Bronchial epithelial cell (primary cell): ENCODE measurements at regions not wholly inside any gene's neighbourhood (a gene's known extent, or its start where the extent isn't known, plus 50 kb on each side); places are given as distances from the start of the nearest gene placed in this dataset.
"Not testable (repeated sequence)": the region's sequence is repeated elsewhere in the genome, so short reads cannot be mapped to it uniquely, and the experiment has no call there.

Source experiments
- DNase-seq: peaks from one replicate; pipeline ENCODE4 v3.0.0-alpha.2; 2010; ENCODE audit warnings: low read depth
- FAIRE-seq: peaks from 2 replicates; lab custom pipeline; 2011; peaks lifted over from hg19 to GRCh38; lab: Jason Lieb, UNC
- H3K27me3 ChIP-seq: 2 replicates; pipeline ENCODE4 v1.5.1; 2011; ENCODE audit warnings: low read length; ENCODE audit not compliant: control insufficient read depth, insufficient read depth
- H3K36me3 ChIP-seq: 2 replicates; pipeline ENCODE4 v1.5.1; 2011; ENCODE audit warnings: low read length; ENCODE audit not compliant: control insufficient read depth, insufficient read depth
- H3K4me3 ChIP-seq: 2 replicates; pipeline ENCODE4 v1.5.1; 2011; ENCODE audit warnings: mild to moderate bottlenecking, low read depth, low read length, control low read depth
- TF ChIP-seq, protein P1 (sequence below): IDR thresholded peaks from 2 replicates; pipeline ENCODE4 v1.5.1; 2011; ENCODE audit warnings: mild to moderate bottlenecking, moderate library complexity, low read length, control low read depth, inconsistent platforms; ENCODE audit not compliant: insufficient read depth, severe bottlenecking

DNA sequence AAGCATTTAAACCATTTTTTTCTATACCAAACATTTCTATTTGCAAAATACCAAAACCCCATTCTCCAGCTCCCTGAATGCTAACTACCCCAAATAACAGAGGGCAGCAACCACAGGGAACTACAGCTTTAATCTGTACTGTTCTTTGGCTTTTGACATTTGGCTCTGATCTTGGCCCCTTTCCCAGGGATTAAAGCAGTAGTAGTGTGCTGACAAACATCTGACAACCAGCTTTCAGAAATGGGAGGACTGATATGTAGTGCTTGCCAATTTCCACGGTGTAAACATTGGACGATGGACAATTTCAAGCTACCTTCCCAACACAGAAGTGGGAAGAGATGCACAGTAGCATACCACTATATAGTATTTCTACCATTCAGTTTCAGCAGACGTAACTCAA, 88.4 kb upstream of the TEAD1 start:
- TF ChIP-seq, protein P1, sequence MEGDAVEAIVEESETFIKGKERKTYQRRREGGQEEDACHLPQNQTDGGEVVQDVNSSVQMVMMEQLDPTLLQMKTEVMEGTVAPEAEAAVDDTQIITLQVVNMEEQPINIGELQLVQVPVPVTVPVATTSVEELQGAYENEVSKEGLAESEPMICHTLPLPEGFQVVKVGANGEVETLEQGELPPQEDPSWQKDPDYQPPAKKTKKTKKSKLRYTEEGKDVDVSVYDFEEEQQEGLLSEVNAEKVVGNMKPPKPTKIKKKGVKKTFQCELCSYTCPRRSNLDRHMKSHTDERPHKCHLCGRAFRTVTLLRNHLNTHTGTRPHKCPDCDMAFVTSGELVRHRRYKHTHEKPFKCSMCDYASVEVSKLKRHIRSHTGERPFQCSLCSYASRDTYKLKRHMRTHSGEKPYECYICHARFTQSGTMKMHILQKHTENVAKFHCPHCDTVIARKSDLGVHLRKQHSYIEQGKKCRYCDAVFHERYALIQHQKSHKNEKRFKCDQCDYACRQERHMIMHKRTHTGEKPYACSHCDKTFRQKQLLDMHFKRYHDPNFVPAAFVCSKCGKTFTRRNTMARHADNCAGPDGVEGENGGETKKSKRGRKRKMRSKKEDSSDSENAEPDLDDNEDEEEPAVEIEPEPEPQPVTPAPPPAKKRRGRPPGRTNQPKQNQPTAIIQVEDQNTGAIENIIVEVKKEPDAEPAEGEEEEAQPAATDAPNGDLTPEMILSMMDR = no peak
- H3K4me3 ChIP-seq = no peak overlapping the region
- H3K36me3 ChIP-seq = no peaks in the 10 kb centered on the region
- H3K27me3 ChIP-seq = no peaks in the 10 kb centered on the region
- DNase-seq = no peak
- no peak for FAIRE-seq

DNA sequence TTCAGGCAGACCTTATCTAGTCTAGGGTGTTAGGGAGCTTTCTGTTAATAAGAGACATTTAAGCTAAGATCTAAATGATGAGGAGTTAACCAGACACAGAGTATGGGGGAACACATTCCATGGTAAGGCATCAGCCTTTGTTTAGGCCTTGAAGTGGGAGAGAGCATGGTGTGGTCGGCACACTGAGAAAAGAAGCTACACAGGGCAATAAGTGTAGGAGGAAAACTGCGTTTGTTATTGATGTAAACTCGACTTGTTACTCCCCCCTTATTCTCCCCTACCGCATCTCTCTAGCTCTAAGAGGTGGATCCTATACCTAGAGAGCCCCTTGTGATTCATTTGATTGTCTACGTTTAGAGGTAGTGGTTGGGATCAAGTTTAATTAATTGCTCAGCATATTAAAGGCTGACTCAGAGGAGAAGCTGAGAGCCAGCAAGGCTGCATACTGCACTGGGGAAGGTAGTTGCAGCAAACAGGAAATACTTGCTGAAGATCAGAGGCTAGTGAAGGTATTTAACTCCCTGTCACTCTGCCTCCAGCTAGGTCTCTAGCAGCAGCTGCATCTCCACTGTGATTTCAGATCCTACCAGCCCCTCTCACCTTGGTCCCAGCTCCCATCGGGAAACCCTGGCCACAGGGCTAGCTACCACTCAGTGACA, 86.8 kb upstream of the TEAD1 start:
- H3K27me3 ChIP-seq = no peaks in the 10 kb centered on the region
- H3K36me3 ChIP-seq = no peaks in the 10 kb centered on the region
- DNase-seq = peak; percentile 82
- H3K4me3 ChIP-seq = no peak overlapping the region
- peak; percentile 66 for FAIRE-seq
- TF ChIP-seq, protein P1 = no peak

DNA sequence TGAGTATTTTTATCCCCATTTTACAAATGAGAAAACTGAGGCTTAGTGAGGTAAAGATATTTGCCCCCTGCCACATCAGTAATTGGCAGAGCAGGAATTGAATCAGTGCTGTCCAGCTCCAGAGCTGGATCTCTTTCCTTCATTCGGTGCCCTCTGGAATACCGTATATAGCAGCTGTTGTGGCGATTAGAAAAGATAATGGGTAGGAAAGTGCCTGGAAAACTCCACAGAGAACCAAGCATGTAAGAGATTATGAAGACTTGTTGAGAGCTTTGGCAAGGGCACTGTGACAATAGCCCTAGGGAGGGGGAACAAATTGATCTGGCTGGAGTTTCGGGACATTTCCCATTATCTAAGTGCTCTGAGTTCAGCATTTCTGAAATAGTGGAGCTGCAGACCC, 82.5 kb upstream of the TEAD1 start:
- Histone ChIP-seq H3K36me3 (no peaks in the 10 kb centered on the region), H3K27me3 (no peaks in the 10 kb centered on the region), H3K4me3 (no peak overlapping the region)
- TF ChIP-seq, protein P1 = no peak
- FAIRE-seq (no peak), DNase-seq (no peak)

DNA sequence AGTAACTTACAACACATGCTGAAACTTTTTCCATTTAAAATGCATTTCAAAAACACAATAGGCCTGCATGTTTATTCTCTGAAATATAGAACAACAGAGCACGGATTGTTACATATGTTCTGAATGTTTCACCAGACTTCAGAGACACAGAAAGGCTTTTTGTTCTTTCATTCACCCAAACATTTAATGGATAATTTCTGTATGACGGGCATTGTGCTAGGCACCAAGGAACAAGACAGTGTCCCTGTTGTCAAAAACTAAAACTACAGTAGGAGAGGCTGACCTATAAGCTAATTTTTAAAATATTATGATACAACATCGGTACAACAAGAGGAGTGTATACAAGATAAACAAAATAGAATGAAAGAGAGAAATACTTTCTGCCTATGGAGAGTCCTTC, 81.9 kb upstream of the TEAD1 start:
- Histone ChIP-seq H3K4me3 (no peak overlapping the region), H3K27me3 (no peaks in the 10 kb centered on the region), H3K36me3 (no peaks in the 10 kb centered on the region)
- DNase-seq = no peak
- TF ChIP-seq, protein P1 = no peak
- FAIRE-seq = no peak

DNA sequence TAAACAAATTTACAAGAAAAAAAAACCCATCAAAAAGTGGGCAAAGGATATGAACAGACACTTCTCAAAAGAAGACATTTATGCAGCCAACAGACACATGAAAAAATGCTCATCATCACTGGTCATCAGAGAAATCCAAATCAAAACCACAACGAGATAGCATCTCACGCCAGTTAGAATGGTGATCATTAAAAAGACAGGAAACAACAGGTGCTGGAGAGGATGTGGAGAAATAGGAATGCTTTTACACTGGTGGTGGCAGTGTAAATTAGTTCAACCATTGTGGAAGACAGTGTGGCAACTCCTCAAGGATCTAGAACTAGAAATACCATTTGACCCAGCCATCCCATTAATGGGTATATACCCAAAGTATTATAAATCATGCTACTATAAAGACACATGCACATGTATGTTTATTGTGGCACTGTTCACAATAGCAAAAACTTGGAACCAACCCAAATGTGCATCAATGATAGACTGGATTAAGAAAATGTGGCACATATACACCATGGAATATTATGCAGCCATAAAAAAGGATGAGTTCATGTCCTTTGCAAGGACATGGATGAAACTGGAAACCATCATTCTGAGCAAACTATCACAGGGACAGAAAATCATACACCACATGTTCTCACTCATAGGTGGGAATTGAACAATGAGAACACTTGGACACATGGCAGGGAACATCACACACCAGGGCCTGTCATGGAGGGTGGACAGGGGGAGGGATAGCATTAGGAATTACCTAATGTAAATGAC, 79.0 kb upstream of the TEAD1 start:
- H3K27me3 ChIP-seq, FAIRE-seq, H3K4me3 ChIP-seq, DNase-seq, H3K36me3 ChIP-seq: not testable (repeated sequence)

DNA sequence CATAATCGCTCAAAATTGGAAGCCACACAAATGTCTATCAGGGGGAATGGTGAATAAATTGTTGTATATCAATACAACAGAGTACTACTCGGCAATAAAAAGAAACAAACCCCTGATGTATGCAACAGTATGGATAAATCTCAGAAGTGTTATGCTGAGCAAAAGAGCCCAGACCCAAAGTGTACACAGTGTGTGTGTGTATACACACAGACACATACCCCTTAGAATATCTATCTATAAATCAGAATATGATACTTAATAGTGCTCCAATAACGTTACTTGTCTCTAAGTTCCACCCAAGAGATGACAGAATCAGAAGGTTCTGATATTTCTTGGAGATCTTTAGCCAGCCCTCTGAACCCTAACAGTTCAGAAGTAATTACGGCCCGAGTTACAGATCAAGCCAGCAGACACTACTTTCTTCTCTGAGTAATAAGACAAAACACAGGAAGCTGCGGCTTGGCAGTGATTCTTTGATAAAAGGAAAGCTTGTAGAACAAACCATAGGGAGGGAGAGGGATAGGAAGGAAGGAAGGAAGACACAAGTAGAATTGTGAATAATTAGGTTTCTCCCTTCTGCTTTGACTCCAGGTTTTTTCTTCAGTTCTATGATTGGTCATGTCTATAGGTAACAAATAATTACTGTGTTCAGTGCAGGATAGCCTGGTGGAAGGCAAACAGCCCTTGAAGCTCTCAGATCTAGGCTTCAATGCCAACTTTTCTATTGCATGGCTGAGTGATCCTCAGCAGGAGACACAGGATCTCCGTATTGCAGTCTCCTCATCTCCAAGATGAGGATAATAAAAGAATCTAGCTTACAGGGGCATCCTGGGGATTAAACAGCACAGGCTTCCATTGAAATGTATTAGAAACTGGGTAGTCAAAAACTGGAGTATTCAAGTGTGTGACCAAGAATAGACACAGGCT, 75.6 kb upstream of the TEAD1 start:
- no peak overlapping the region for H3K4me3 ChIP-seq
- TF ChIP-seq, protein P1 = no peak
- no peaks in the 10 kb centered on the region for H3K27me3 ChIP-seq
- DNase-seq (no peak), FAIRE-seq (no peak)
- H3K36me3 ChIP-seq = no peaks in the 10 kb centered on the region
